ENCODE measurements at regions not wholly inside any gene's neighbourhood (a gene's known extent, or its start where the extent isn't known, plus 50 kb on each side); places are given as distances from the start of the nearest gene placed in this dataset.
"Not testable (repeated sequence)": the region's sequence is repeated elsewhere in the genome, so short reads cannot be mapped to it uniquely, and the experiment has no call there.

- Histone ChIP-seq H3K4me3 (ENCODE audit: low read length in 3 of 3) (no peak overlapping the region), H3K9ac (ENCODE audit: low read depth in 1 of 3, low read length in 3 of 3) (no peak overlapping the region)
These were observed 425.4 kb upstream of the PITX2 start for GRCh38 chr4:111048316-111048715.

GRCh38 chr4:111064342-111064993 lies 441.6 kb upstream of the PITX2 start:
- H3K27me3 ChIP-seq (ENCODE audit: control insufficient read depth in 3 of 3, insufficient read depth in 3 of 3, low read length in 3 of 3) = no peaks in the 10 kb centered on the region
- H3K9me3 ChIP-seq (ENCODE audit: control insufficient read depth in 3 of 3, low read length in 3 of 3) = no peaks in the 10 kb centered on the region
- no peaks in the 10 kb centered on the region for H3K36me3 ChIP-seq (ENCODE audit: control insufficient read depth in 3 of 3, insufficient read depth in 3 of 3, low read length in 3 of 3)
- no peak overlapping the region for H3K9ac ChIP-seq (ENCODE audit: low read depth in 1 of 3, low read length in 3 of 3)
- H3K4me1 ChIP-seq (ENCODE audit: control insufficient read depth in 3 of 3, insufficient read depth in 3 of 3, low read length in 3 of 3) = no peaks in the 10 kb centered on the region
- H3K4me3 ChIP-seq (ENCODE audit: low read length in 3 of 3) = no peak overlapping the region
- no peak overlapping the region for H3K27ac ChIP-seq (ENCODE audit: low read depth, low read length)

More at GRCh38 chr4:111048316-111048715, 425.4 kb upstream of the PITX2 start:
- H3K9me3 ChIP-seq (ENCODE audit: control insufficient read depth in 3 of 3, low read length in 3 of 3) = no peaks in the 10 kb centered on the region
- H3K36me3 ChIP-seq (ENCODE audit: control insufficient read depth in 3 of 3, insufficient read depth in 3 of 3, low read length in 3 of 3) = no peaks in the 10 kb centered on the region
- H3K27ac ChIP-seq (ENCODE audit: low read depth, low read length) = no peak overlapping the region
- H3K4me1 ChIP-seq (ENCODE audit: control insufficient read depth in 3 of 3, insufficient read depth in 3 of 3, low read length in 3 of 3) = no peaks in the 10 kb centered on the region
- H3K27me3 ChIP-seq (ENCODE audit: control insufficient read depth in 3 of 3, insufficient read depth in 3 of 3, low read length in 3 of 3) = no peaks in the 10 kb centered on the region

GRCh38 chr4:111066001-111066400 lies 443.1 kb upstream of the PITX2 start:
- Histone ChIP-seq H3K9me3 (ENCODE audit: control insufficient read depth in 3 of 3, low read length in 3 of 3) (no peaks in the 10 kb centered on the region), H3K27me3 (ENCODE audit: control insufficient read depth in 3 of 3, insufficient read depth in 3 of 3, low read length in 3 of 3) (no peaks in the 10 kb centered on the region), H3K36me3 (ENCODE audit: control insufficient read depth in 3 of 3, insufficient read depth in 3 of 3, low read length in 3 of 3) (no peaks in the 10 kb centered on the region), H3K4me3 (ENCODE audit: low read length in 3 of 3) (no peak overlapping the region), H3K27ac (ENCODE audit: low read depth, low read length) (no peak overlapping the region), H3K9ac (ENCODE audit: low read depth in 1 of 3, low read length in 3 of 3) (no peak overlapping the region), H3K4me1 (ENCODE audit: control insufficient read depth in 3 of 3, insufficient read depth in 3 of 3, low read length in 3 of 3) (no peaks in the 10 kb centered on the region)

DNA sequence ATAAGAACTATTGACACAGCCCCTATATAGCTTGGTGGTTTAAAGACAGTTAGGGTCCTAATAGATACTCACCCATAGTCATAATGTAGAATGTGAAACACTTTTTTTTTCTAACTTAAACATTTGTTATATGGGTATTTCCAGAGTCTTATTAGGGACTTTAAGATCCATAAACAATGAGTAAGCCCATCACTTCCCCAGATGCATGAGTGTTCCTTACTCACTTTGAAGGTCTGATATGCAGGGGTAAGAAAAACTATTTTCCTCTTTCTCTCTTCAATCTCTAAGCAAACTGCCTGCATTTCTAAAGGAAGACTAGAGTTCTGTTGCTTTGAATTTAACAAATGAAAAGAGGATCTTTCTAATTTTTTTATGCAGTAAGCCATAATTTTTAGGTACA lies 443.6 kb upstream of the PITX2 start:
- Histone ChIP-seq H3K9me3 (ENCODE audit: control insufficient read depth in 3 of 3, low read length in 3 of 3) (no peaks in the 10 kb centered on the region), H3K9ac (ENCODE audit: low read depth in 1 of 3, low read length in 3 of 3) (no peak overlapping the region), H3K36me3 (ENCODE audit: control insufficient read depth in 3 of 3, insufficient read depth in 3 of 3, low read length in 3 of 3) (no peaks in the 10 kb centered on the region), H3K4me3 (ENCODE audit: low read length in 3 of 3) (no peak overlapping the region), H3K4me1 (ENCODE audit: control insufficient read depth in 3 of 3, insufficient read depth in 3 of 3, low read length in 3 of 3) (no peaks in the 10 kb centered on the region), H3K27ac (ENCODE audit: low read depth, low read length) (no peak overlapping the region), H3K27me3 (ENCODE audit: control insufficient read depth in 3 of 3, insufficient read depth in 3 of 3, low read length in 3 of 3) (no peaks in the 10 kb centered on the region)

- Histone ChIP-seq H3K9me3 (ENCODE audit: control insufficient read depth in 3 of 3, low read length in 3 of 3) (no peaks in the 10 kb centered on the region), H3K9ac (ENCODE audit: low read depth in 1 of 3, low read length in 3 of 3) (no peak overlapping the region), H3K27ac (ENCODE audit: low read depth, low read length) (no peak overlapping the region), H3K4me1 (ENCODE audit: control insufficient read depth in 3 of 3, insufficient read depth in 3 of 3, low read length in 3 of 3) (no peaks in the 10 kb centered on the region), H3K36me3 (ENCODE audit: control insufficient read depth in 3 of 3, insufficient read depth in 3 of 3, low read length in 3 of 3) (no peaks in the 10 kb centered on the region), H3K4me3 (ENCODE audit: low read length in 3 of 3) (no peak overlapping the region), H3K27me3 (ENCODE audit: control insufficient read depth in 3 of 3, insufficient read depth in 3 of 3, low read length in 3 of 3) (no peaks in the 10 kb centered on the region)
These were observed 444.0 kb upstream of the PITX2 start for GRCh38 chr4:111066887-111067286.

GRCh38 chr4:111068883-111069282 lies 446.0 kb upstream of the PITX2 start:
- H3K36me3 ChIP-seq (ENCODE audit: control insufficient read depth in 3 of 3, insufficient read depth in 3 of 3, low read length in 3 of 3) = no peaks in the 10 kb centered on the region

GRCh38 chr4:111070390-111070789 lies 447.5 kb upstream of the PITX2 start:
- Histone ChIP-seq H3K36me3 (ENCODE audit: control insufficient read depth in 3 of 3, insufficient read depth in 3 of 3, low read length in 3 of 3) (no peaks in the 10 kb centered on the region), H3K27me3 (ENCODE audit: control insufficient read depth in 3 of 3, insufficient read depth in 3 of 3, low read length in 3 of 3) (no peaks in the 10 kb centered on the region), H3K9me3 (ENCODE audit: control insufficient read depth in 3 of 3, low read length in 3 of 3) (no peaks in the 10 kb centered on the region), H3K4me3 (ENCODE audit: low read length in 3 of 3) (no peak overlapping the region), H3K27ac (ENCODE audit: low read depth, low read length) (no peak overlapping the region), H3K4me1 (ENCODE audit: control insufficient read depth in 3 of 3, insufficient read depth in 3 of 3, low read length in 3 of 3) (no peaks in the 10 kb centered on the region), H3K9ac (ENCODE audit: low read depth in 1 of 3, low read length in 3 of 3) (no peak overlapping the region)

More at GRCh38 chr4:111068883-111069282, 446.0 kb upstream of the PITX2 start:
- no peaks in the 10 kb centered on the region for H3K27me3 ChIP-seq (ENCODE audit: control insufficient read depth in 3 of 3, insufficient read depth in 3 of 3, low read length in 3 of 3)
- no peaks in the 10 kb centered on the region for H3K9me3 ChIP-seq (ENCODE audit: control insufficient read depth in 3 of 3, low read length in 3 of 3)
- H3K4me3 ChIP-seq (ENCODE audit: low read length in 3 of 3) = no peak overlapping the region
- no peaks in the 10 kb centered on the region for H3K4me1 ChIP-seq (ENCODE audit: control insufficient read depth in 3 of 3, insufficient read depth in 3 of 3, low read length in 3 of 3)
- no peak overlapping the region for H3K27ac ChIP-seq (ENCODE audit: low read depth, low read length)
- H3K9ac ChIP-seq (ENCODE audit: low read depth in 1 of 3, low read length in 3 of 3) = no peak overlapping the region

- no peaks in the 10 kb centered on the region for H3K9me3 ChIP-seq (ENCODE audit: control insufficient read depth in 3 of 3, low read length in 3 of 3)
- H3K36me3 ChIP-seq (ENCODE audit: control insufficient read depth in 3 of 3, insufficient read depth in 3 of 3, low read length in 3 of 3) = no peaks in the 10 kb centered on the region
- no peaks in the 10 kb centered on the region for H3K27me3 ChIP-seq (ENCODE audit: control insufficient read depth in 3 of 3, insufficient read depth in 3 of 3, low read length in 3 of 3)
- H3K4me3 ChIP-seq (ENCODE audit: low read length in 3 of 3) = no peak overlapping the region
- no peak overlapping the region for H3K27ac ChIP-seq (ENCODE audit: low read depth, low read length)
- H3K4me1 ChIP-seq (ENCODE audit: control insufficient read depth in 3 of 3, insufficient read depth in 3 of 3, low read length in 3 of 3) = no peaks in the 10 kb centered on the region
- no peak overlapping the region for H3K9ac ChIP-seq (ENCODE audit: low read depth in 1 of 3, low read length in 3 of 3)
These were observed 451.7 kb upstream of the PITX2 start for GRCh38 chr4:111074523-111075114.

DNA sequence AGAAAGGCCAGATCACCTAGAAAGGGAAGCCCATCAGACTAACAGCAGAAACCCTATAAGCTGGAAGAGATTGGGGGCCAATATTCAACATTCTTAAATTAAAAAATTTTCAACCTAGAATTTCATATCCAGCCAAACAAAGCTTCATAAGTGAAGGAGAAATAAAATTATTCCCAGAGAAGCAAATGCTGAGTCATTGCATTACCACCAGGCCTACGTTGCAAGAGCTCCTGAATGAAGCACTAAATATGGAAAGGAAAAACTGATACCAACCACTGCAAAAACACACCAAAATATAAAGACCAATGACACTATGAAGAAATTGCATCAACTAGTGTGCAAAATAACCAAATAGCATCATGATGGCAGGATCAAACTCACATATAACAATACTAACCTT lies 453.4 kb upstream of the PITX2 start:
- H3K9me3 ChIP-seq (ENCODE audit: control insufficient read depth in 3 of 3, low read length in 3 of 3); H3K4me1 ChIP-seq (ENCODE audit: control insufficient read depth in 3 of 3, insufficient read depth in 3 of 3, low read length in 3 of 3); H3K36me3 ChIP-seq (ENCODE audit: control insufficient read depth in 3 of 3, insufficient read depth in 3 of 3, low read length in 3 of 3); H3K27me3 ChIP-seq (ENCODE audit: control insufficient read depth in 3 of 3, insufficient read depth in 3 of 3, low read length in 3 of 3); H3K4me3 ChIP-seq (ENCODE audit: low read length in 3 of 3); H3K9ac ChIP-seq (ENCODE audit: low read depth in 1 of 3, low read length in 3 of 3); H3K27ac ChIP-seq (ENCODE audit: low read depth, low read length): not testable (repeated sequence)

DNA sequence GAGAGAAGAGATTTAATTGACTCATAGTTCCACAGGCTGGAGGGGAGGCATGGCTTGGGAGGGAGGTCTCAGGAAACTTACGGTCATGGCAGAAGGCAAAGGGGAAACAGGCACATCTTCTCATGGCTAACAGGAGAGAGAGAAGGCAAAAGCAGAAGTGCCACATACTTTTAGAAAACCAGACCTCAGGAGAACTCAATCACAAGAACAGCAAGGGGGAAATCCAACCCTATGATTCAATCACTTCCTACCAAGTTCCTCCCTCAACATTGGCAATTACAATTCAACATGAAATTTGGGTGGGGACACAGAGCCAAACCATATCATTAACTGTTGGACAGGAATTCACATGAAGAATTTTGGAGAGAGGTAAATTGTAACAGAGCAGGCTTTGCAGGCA lies 485.3 kb upstream of the PITX2 start:
- H3K4me3 ChIP-seq (ENCODE audit: low read length in 3 of 3) = no peak overlapping the region
- no peaks in the 10 kb centered on the region for H3K4me1 ChIP-seq (ENCODE audit: control insufficient read depth in 3 of 3, insufficient read depth in 3 of 3, low read length in 3 of 3)
- no peak overlapping the region for H3K9ac ChIP-seq (ENCODE audit: low read depth in 1 of 3, low read length in 3 of 3)
- no peak overlapping the region for H3K27ac ChIP-seq (ENCODE audit: low read depth, low read length)
- no peaks in the 10 kb centered on the region for H3K27me3 ChIP-seq (ENCODE audit: control insufficient read depth in 3 of 3, insufficient read depth in 3 of 3, low read length in 3 of 3)
- H3K9me3 ChIP-seq (ENCODE audit: control insufficient read depth in 3 of 3, low read length in 3 of 3) = no peaks in the 10 kb centered on the region
- H3K36me3 ChIP-seq (ENCODE audit: control insufficient read depth in 3 of 3, insufficient read depth in 3 of 3, low read length in 3 of 3) = no peaks in the 10 kb centered on the region
